ENCODE measurements at regions not wholly inside any gene's neighbourhood (a gene's known extent, or its start where the extent isn't known, plus 50 kb on each side); places are given as distances from the start of the nearest gene placed in this dataset.

- H3K36me3 ChIP-seq (ENCODE audit: low read depth): no peaks in the 10 kb centered on the region
- TF ChIP-seq, protein P1, sequence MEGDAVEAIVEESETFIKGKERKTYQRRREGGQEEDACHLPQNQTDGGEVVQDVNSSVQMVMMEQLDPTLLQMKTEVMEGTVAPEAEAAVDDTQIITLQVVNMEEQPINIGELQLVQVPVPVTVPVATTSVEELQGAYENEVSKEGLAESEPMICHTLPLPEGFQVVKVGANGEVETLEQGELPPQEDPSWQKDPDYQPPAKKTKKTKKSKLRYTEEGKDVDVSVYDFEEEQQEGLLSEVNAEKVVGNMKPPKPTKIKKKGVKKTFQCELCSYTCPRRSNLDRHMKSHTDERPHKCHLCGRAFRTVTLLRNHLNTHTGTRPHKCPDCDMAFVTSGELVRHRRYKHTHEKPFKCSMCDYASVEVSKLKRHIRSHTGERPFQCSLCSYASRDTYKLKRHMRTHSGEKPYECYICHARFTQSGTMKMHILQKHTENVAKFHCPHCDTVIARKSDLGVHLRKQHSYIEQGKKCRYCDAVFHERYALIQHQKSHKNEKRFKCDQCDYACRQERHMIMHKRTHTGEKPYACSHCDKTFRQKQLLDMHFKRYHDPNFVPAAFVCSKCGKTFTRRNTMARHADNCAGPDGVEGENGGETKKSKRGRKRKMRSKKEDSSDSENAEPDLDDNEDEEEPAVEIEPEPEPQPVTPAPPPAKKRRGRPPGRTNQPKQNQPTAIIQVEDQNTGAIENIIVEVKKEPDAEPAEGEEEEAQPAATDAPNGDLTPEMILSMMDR (conservative IDR thresholded peaks at IDR 0.05): no peak
- TF ChIP-seq EZH2 (IDR thresholded peaks at IDR 0.05; ENCODE audit: low read depth): no peak
- intact Hi-C loops (cut with micrococcal nuclease; ENCODE audit: unreplicated experiment): no loop called here
- no peaks in the 10 kb centered on the region for H3K9me3 ChIP-seq (ENCODE audit: insufficient read depth, low read depth)
- H4K20me1 ChIP-seq (ENCODE audit: insufficient read depth): no peaks in the 10 kb centered on the region
- no peaks in the 10 kb centered on the region for H3K4me1 ChIP-seq (replicated peaks; ENCODE audit: insufficient read depth)
- no peak overlapping the region for H3K4me2 ChIP-seq
- BruUV-seq (replicated peaks): no TSS peak
- H3F3A ChIP-seq (ENCODE audit: insufficient read depth, low read depth): no peaks in the 10 kb centered on the region
- no peaks in the 10 kb centered on the region for H3K9me2 ChIP-seq (ENCODE audit: insufficient read depth)
- H3K27ac ChIP-seq: no peak overlapping the region
- POLR2A ChIA-PET (ENCODE audit: unreplicated experiment): no interaction called here
- H3K79me2 ChIP-seq (ENCODE audit: low read depth): no peaks in the 10 kb centered on the region
- no peak for DNase-seq
- no peak overlapping the region for H2AFZ ChIP-seq
- peaks cover 23% of the 10 kb centered on the region for H3K27me3 ChIP-seq (ENCODE audit: insufficient read depth, low read depth)
- CTCF ChIA-PET: no interaction called here
- no peak overlapping the region for H3K4me3 ChIP-seq
Observed at GRCh38 chr12:38162013-38162412, 154.6 kb upstream of the ALG10B start.

- H3K36me3 ChIP-seq (ENCODE audit: low read depth): no peaks in the 10 kb centered on the region
- TF ChIP-seq, protein P1 (conservative IDR thresholded peaks at IDR 0.05): no peak
- TF ChIP-seq EZH2 (IDR thresholded peaks at IDR 0.05; ENCODE audit: low read depth): no peak
- no peak overlapping the region for H3K4me3 ChIP-seq
- no peaks in the 10 kb centered on the region for H3K9me2 ChIP-seq (ENCODE audit: insufficient read depth)
- ChIA-PET POLR2A (ENCODE audit: unreplicated experiment) (no interaction called here), CTCF (no interaction called here)
- no peak overlapping the region for H3K27ac ChIP-seq
- no peaks in the 10 kb centered on the region for H4K20me1 ChIP-seq (ENCODE audit: insufficient read depth)
- H3K79me2 ChIP-seq (ENCODE audit: low read depth): no peaks in the 10 kb centered on the region
- H3K27me3 ChIP-seq (ENCODE audit: insufficient read depth, low read depth): peaks cover 14% of the 10 kb centered on the region
- BruUV-seq (replicated peaks): no TSS peak
- no peaks in the 10 kb centered on the region for H3K9me3 ChIP-seq (ENCODE audit: insufficient read depth, low read depth)
- no peak overlapping the region for H2AFZ ChIP-seq
- no peak for DNase-seq
- intact Hi-C loops (cut with micrococcal nuclease; ENCODE audit: unreplicated experiment): no loop called here
- H3F3A ChIP-seq (ENCODE audit: insufficient read depth, low read depth): no peaks in the 10 kb centered on the region
- H3K4me1 ChIP-seq (replicated peaks; ENCODE audit: insufficient read depth): no peaks in the 10 kb centered on the region
- no peak overlapping the region for H3K4me2 ChIP-seq
Observed at GRCh38 chr12:38162708-38163441, 153.7 kb upstream of the ALG10B start.

DNA sequence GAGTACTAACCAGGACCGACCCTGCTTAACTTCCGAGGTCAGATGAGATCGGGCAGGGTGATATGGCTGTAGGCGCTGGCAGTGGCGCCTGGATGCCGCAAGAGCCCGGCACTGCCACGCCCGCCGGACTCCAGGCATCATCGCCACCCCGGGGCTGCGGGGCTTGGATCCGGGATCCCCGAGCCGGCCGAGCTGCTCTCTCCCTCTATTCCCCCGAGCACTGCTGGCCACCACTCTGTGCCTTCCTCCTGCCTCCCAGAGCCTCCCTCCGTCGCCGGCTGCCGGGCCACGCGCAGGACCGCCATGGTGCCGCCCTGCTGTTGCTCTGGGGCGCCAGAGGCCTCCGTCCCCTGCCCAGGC, 153.2 kb upstream of the ALG10B start:
- Histone ChIP-seq H3K4me2 (no peak overlapping the region), H3K27me3 (ENCODE audit: insufficient read depth, low read depth) (peaks cover 9% of the 10 kb centered on the region; the same call in 1 of the 2 replicates), H3F3A (ENCODE audit: insufficient read depth, low read depth) (no peaks in the 10 kb centered on the region), H3K4me1 (replicated peaks; ENCODE audit: insufficient read depth) (no peaks in the 10 kb centered on the region), H3K36me3 (ENCODE audit: low read depth) (no peaks in the 10 kb centered on the region), H3K27ac (no peak overlapping the region), H3K9me2 (ENCODE audit: insufficient read depth) (no peaks in the 10 kb centered on the region), H3K79me2 (ENCODE audit: low read depth) (no peaks in the 10 kb centered on the region), H3K4me3 (no peak overlapping the region), H2AFZ (no peak overlapping the region), H4K20me1 (ENCODE audit: insufficient read depth) (no peaks in the 10 kb centered on the region), H3K9me3 (ENCODE audit: insufficient read depth, low read depth) (no peaks in the 10 kb centered on the region)
- DNase-seq: no peak
- POLR2A ChIA-PET (ENCODE audit: unreplicated experiment): no interaction called here
- no TSS peak for BruUV-seq (replicated peaks)
- CTCF ChIA-PET: no interaction called here
- no peak for TF ChIP-seq EZH2 (IDR thresholded peaks at IDR 0.05; ENCODE audit: low read depth)
- TF ChIP-seq, protein P1 (conservative IDR thresholded peaks at IDR 0.05): no peak
- intact Hi-C loops (cut with micrococcal nuclease; ENCODE audit: unreplicated experiment): no loop called here

Data from PC-9 (cell line).